A673 (cell line): ENCODE measurements at regions not wholly inside any gene's neighbourhood (a gene's known extent, or its start where the extent isn't known, plus 50 kb on each side); places are given as distances from the start of the nearest gene placed in this dataset.

Experiments
- CTCF ChIP-seq: fragments of 300-800, 200-600 bp; sonication (generic); conservative IDR thresholded peaks from 2 replicates; pipeline ENCODE4 v1.5.1; 2017; ENCODE audit warnings: low read depth, mild to moderate bottlenecking, antibody characterized with exemption, low read length, moderate library complexity, mixed read lengths
- EZH2 ChIP-seq: fragments of 200-600 bp; sonication (generic); IDR thresholded peaks from 2 replicates; pipeline ENCODE4 v1.6.1; 2017; ENCODE audit warnings: borderline replicate concordance, low read depth, mild to moderate bottlenecking, mixed read lengths, antibody characterized with exemption, low read length; ENCODE audit not compliant: poor library complexity, severe bottlenecking

GRCh38 chr12:19674437-19674836 lies 235.1 kb downstream of the AEBP2 start:
- TF ChIP-seq CTCF (no peak), EZH2 (no peak)
